ENCODE measurements at regions not wholly inside any gene's neighbourhood (a gene's known extent, or its start where the extent isn't known, plus 50 kb on each side); places are given as distances from the start of the nearest gene placed in this dataset.

DNA sequence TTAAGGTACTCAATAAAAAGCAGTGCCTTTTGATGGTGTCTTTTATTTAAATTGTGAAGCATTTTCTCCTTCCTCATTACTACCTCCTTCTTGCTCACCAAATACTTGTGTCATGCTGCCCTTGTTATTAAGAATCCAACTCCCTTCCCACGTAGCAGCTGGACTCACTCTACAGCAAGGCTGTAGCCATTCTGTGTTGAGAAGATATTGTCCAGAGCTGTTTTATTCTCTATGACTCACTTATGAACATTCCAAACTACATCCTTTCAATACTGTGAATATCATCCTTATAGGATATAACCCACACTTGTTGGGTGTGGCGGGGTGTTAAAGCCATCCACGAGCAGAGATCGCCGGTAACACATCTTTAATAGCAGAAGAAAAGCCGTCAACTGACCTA is 1671.5 kb upstream of the SLC10A2 start:
- intact Hi-C loops (cut with micrococcal nuclease; ENCODE audit: unreplicated experiment), result no loop called here
- no peak overlapping the region for H3K4me3 ChIP-seq (ENCODE audit: low read depth, low read length, poor library complexity, severe bottlenecking)

DNA sequence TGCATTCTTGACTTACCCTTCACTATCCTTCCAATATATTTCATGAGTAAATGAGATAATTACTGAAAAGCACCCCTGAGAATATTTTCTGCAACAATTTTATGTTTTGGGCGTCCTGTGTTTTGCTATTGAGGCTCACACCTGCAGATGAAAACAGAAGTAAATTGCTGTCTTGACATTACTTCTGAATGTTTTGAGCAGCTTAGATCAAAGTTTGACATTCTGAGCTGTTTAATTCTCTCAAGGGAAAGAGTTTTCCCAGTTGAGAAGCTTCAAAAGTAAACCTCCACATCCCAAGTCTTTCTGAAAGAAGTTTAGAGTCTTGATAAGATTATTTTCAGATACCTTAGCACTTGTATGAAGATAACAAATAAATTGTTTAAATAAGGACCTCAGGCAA is 1667.2 kb upstream of the SLC10A2 start:
- POLR2A ChIA-PET, result no interaction called here

More for the DNA sequence above, 1671.5 kb upstream of the SLC10A2 start:
- Histone ChIP-seq H2AFZ (ENCODE audit: low read length) (no peak overlapping the region), H3K4me2 (ENCODE audit: low read length) (no peak overlapping the region), H3K9me3 (ENCODE audit: low read length) (no peaks in the 10 kb centered on the region), H4K20me1 (ENCODE audit: insufficient read depth, low read length) (no peaks in the 10 kb centered on the region), H3K4me1 (ENCODE audit: insufficient read depth, low read length, poor library complexity, severe bottlenecking) (no peaks in the 10 kb centered on the region), H3K9me2 (ENCODE audit: insufficient read depth, low read length) (no peaks in the 10 kb centered on the region), H3K27ac (ENCODE audit: low read depth, low read length, poor library complexity, severe bottlenecking) (no peak overlapping the region), H3K36me3 (ENCODE audit: insufficient read depth, low read length) (no peaks in the 10 kb centered on the region), H3K79me2 (ENCODE audit: insufficient read depth, low read depth, low read length) (no peaks in the 10 kb centered on the region)
- DNase-seq (ENCODE audit: low spot score), result no peak
- ChIA-PET POLR2A (no interaction called here), CTCF (ENCODE audit: unreplicated experiment) (no interaction called here)
- BruUV-seq (replicated peaks), result no TSS peak
- TF ChIP-seq, protein P1, sequence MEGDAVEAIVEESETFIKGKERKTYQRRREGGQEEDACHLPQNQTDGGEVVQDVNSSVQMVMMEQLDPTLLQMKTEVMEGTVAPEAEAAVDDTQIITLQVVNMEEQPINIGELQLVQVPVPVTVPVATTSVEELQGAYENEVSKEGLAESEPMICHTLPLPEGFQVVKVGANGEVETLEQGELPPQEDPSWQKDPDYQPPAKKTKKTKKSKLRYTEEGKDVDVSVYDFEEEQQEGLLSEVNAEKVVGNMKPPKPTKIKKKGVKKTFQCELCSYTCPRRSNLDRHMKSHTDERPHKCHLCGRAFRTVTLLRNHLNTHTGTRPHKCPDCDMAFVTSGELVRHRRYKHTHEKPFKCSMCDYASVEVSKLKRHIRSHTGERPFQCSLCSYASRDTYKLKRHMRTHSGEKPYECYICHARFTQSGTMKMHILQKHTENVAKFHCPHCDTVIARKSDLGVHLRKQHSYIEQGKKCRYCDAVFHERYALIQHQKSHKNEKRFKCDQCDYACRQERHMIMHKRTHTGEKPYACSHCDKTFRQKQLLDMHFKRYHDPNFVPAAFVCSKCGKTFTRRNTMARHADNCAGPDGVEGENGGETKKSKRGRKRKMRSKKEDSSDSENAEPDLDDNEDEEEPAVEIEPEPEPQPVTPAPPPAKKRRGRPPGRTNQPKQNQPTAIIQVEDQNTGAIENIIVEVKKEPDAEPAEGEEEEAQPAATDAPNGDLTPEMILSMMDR (conservative IDR thresholded peaks at IDR 0.05; ENCODE audit: low read length), result no peak
- TF ChIP-seq EZH2phosphoT487 (IDR thresholded peaks at IDR 0.05; ENCODE audit: borderline replicate concordance, low read depth, low read length), result no peak

DNA sequence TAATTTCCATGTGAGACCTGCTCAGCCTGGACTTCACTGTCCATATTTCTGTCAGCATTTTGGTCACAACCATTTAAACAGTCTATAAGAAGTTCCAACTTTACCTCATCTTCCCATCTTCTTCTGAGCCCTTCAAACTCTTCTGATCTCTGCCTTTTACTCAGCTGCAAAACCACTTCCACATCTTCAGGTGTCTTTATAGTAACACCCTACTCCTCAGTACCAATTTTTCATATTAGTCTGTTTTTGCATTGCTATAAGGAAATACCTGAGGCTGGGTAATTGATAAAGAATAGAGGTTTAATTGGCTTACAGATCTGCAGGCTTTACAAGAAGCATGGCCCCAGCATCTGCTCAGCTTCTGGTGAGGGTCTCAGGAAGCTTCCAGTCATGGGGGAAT is 1648.9 kb upstream of the SLC10A2 start:
- Histone ChIP-seq H3K9me2 (ENCODE audit: insufficient read depth, low read length) (no peaks in the 10 kb centered on the region), H2AFZ (ENCODE audit: low read length) (no peak overlapping the region), H4K20me1 (ENCODE audit: insufficient read depth, low read length) (no peaks in the 10 kb centered on the region), H3K4me3 (ENCODE audit: low read depth, low read length, poor library complexity, severe bottlenecking) (no peak overlapping the region), H3K27ac (ENCODE audit: low read depth, low read length, poor library complexity, severe bottlenecking) (no peak overlapping the region), H3K36me3 (ENCODE audit: insufficient read depth, low read length) (no peaks in the 10 kb centered on the region), H3K4me1 (ENCODE audit: insufficient read depth, low read length, poor library complexity, severe bottlenecking) (no peaks in the 10 kb centered on the region), H3K79me2 (ENCODE audit: insufficient read depth, low read depth, low read length) (no peaks in the 10 kb centered on the region), H3K4me2 (ENCODE audit: low read length) (no peak overlapping the region), H3K9me3 (ENCODE audit: low read length) (no peaks in the 10 kb centered on the region)
- TF ChIP-seq, protein P1 (conservative IDR thresholded peaks at IDR 0.05; ENCODE audit: low read length), result no peak
- TF ChIP-seq EZH2phosphoT487 (IDR thresholded peaks at IDR 0.05; ENCODE audit: borderline replicate concordance, low read depth, low read length), result no peak
- ChIA-PET CTCF (ENCODE audit: unreplicated experiment) (no interaction called here), POLR2A (no interaction called here)
- intact Hi-C loops (cut with micrococcal nuclease; ENCODE audit: unreplicated experiment), result no loop called here
- BruUV-seq (replicated peaks), result no TSS peak
- DNase-seq (ENCODE audit: low spot score), result no peak

More for the DNA sequence above, 1667.2 kb upstream of the SLC10A2 start:
- no peak overlapping the region for H3K27ac ChIP-seq (ENCODE audit: low read depth, low read length, poor library complexity, severe bottlenecking)
- H4K20me1 ChIP-seq (ENCODE audit: insufficient read depth, low read length), result no peaks in the 10 kb centered on the region
- TF ChIP-seq, protein P1 (conservative IDR thresholded peaks at IDR 0.05; ENCODE audit: low read length), result no peak
- no peak for TF ChIP-seq EZH2phosphoT487 (IDR thresholded peaks at IDR 0.05; ENCODE audit: borderline replicate concordance, low read depth, low read length)
- no peaks in the 10 kb centered on the region for H3K4me1 ChIP-seq (ENCODE audit: insufficient read depth, low read length, poor library complexity, severe bottlenecking)
- no TSS peak for BruUV-seq (replicated peaks)
- no peak overlapping the region for H2AFZ ChIP-seq (ENCODE audit: low read length)
- CTCF ChIA-PET (ENCODE audit: unreplicated experiment), result no interaction called here
- H3K4me3 ChIP-seq (ENCODE audit: low read depth, low read length, poor library complexity, severe bottlenecking), result no peak overlapping the region
- no peaks in the 10 kb centered on the region for H3K79me2 ChIP-seq (ENCODE audit: insufficient read depth, low read depth, low read length)
- no peak overlapping the region for H3K4me2 ChIP-seq (ENCODE audit: low read length)
- intact Hi-C loops (cut with micrococcal nuclease; ENCODE audit: unreplicated experiment), result no loop called here
- no peaks in the 10 kb centered on the region for H3K9me3 ChIP-seq (ENCODE audit: low read length)
- H3K36me3 ChIP-seq (ENCODE audit: insufficient read depth, low read length), result no peaks in the 10 kb centered on the region
- DNase-seq (ENCODE audit: low spot score), result no peak
- no peaks in the 10 kb centered on the region for H3K9me2 ChIP-seq (ENCODE audit: insufficient read depth, low read length)

Measured in OCI-LY7 (cell line).